Ovary (tissue), 7 donors: ENCODE measurements at regions not wholly inside any gene's neighbourhood (a gene's known extent, or its start where the extent isn't known, plus 50 kb on each side); places are given as distances from the start of the nearest gene placed in this dataset.

ENCODE experiments used
- DNase-seq, 5 donors: peaks; one replicate each; pipeline ENCODE4 v3.0.0-alpha.2; 2019 to 2020
- H3K27ac ChIP-seq, 2 donors: fragments of 200-600 bp; one replicate each; pipeline versions ENCODE4 v1.5.1 to v1.8.0; 2019 to 2022
- H3K27me3 ChIP-seq: fragments of 200-600 bp; one replicate; pipeline ENCODE4 v1.8.0; 2022
- H3K36me3 ChIP-seq: fragments of 200-600 bp; sonication (generic); one replicate; pipeline ENCODE4 v1.5.1; 2019
- H3K4me1 ChIP-seq: one replicate; pipeline ENCODE4 v1.8.1; 2013; ENCODE audit warnings: mild to moderate bottlenecking, moderate library complexity; ENCODE audit not compliant: insufficient read depth
- H3K4me3 ChIP-seq: fragments of 200-600 bp; sonication (generic); one replicate; pipeline ENCODE4 v1.5.1; 2017
- H3K9me3 ChIP-seq, 2 donors: fragments of 200-600 bp in 1 of 2; sonication (generic) in 1 of 2; one replicate each; pipeline versions ENCODE4 v1.5.1 to v1.8.1; 2013 to 2019; ENCODE audit warnings: mild to moderate bottlenecking in 1 of 2, moderate library complexity in 1 of 2
- CTCF ChIP-seq, 3 donors: fragments of 450-650 bp in 2 of 3; fragments of 200-600 bp in 1 of 3; IDR thresholded peaks; one replicate each; pipeline versions ENCODE4 v1.5.1 to v1.8.0; 2016 to 2022; ENCODE audit warnings: antibody characterized with exemption in 3 of 3, mild to moderate bottlenecking in 1 of 3
- EP300 ChIP-seq: sonication (generic); formaldehyde crosslinking; IDR thresholded peaks from one replicate; pipeline ENCODE4 v1.6.1; 2017; ENCODE audit warnings: antibody characterized with exemption
- POLR2A ChIP-seq: fragments of 450-650 bp; IDR thresholded peaks from one replicate; pipeline ENCODE4 v1.6.1; 2017; ENCODE audit warnings: antibody characterized with exemption, mild to moderate bottlenecking, moderate library complexity
- WGBS, 3 donors: extraction: QIAGEN DNeasy Blood & Tissue Kit in 1 of 3; methylation state at CpG; one replicate each; pipeline versions ENCODE4 v1.1.5 to v1.1.7; 2013 to 2017; 5-methylcytosine and 5-hydroxymethylcytosine counted together
- intact Hi-C, 4 donors: fragments of 100-400 bp; cut with DNase I; formaldehyde crosslinking; loops; one replicate each; pipeline versions ENCODE4 v1.11.0 to v1.15.1; 2022 to 2023
- donor health status: DM: no; HTN: no; CAD: no; lungs with moderate emphysema.
- donor health status: DM: no; HTN: no; CAD: no.
- donor health status: Bipolar disorder and iron deficiency.
- donor health status: DM: no; HTN: no; CAD: no.
- donor health status: DM: yes; HTN: yes; CAD: no.

DNA sequence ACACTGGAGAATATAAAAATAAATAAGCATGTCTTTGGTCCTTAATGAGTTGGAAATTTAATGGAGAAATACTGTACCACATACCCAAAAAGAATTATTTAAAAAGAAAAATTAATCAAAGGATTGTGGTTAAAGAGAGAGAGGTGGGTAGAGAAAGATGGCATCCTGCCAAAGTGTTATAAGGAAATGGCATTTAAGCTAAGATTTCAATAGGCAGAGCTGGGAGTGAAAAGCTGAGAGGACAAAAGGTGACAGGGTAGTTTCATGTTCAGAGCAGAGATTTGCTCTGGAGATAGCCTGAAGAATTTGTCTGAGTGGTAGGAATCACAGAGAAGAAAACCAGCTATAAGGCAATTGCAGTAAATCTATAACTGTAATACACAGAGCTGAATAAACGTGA lies 181.0 kb downstream of the SI start:
- Histone ChIP-seq H3K27ac (no peak overlapping the region), H3K9me3 (no peaks in the 10 kb centered on the region), H3K27me3 (no peaks in the 10 kb centered on the region), H3K4me1 (no peaks in the 10 kb centered on the region), H3K36me3 (no peaks in the 10 kb centered on the region), H3K4me3 (no peak overlapping the region)
- no peak for TF ChIP-seq POLR2A
- WGBS, 3 donors, result 40 to 54% (median 42%) methylated on average over 1 of the region's 1 CpG
- DNase-seq, result no peak
- intact Hi-C loops, result no loop called here

- Histone ChIP-seq H3K4me3 (no peak overlapping the region), H3K36me3 (no peaks in the 10 kb centered on the region), H3K9me3 (no peaks in the 10 kb centered on the region), H3K27ac (no peak overlapping the region), H3K4me1 (no peaks in the 10 kb centered on the region), H3K27me3 (no peaks in the 10 kb centered on the region)
- DNase-seq, result no peak
- intact Hi-C loops, result no loop called here
- TF ChIP-seq CTCF (IDR thresholded peaks at IDR 0.05) (no peak), POLR2A (no peak), EP300 (no peak)
Observed at GRCh38 chr3:164890061-164890460, 188.2 kb downstream of the SI start.

DNA sequence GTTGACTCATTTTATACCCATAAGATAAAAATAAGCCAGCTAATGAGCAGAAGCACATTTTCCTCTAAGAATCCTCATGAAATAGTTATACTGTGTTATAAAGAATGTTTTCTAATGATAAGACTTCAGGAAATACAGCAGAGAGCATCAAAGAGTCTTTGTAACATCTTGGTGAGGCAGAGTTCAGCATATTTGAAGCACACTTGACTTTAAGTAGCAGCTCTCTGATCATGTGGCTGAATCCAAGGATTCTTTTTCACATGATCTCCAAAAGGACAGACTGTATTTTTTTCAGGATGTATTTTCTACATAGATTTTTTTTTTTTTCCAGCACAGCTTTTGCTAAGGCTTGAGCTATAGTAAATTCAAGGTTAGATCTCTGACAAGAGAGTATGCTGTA lies 195.1 kb downstream of the SI start:
- Histone ChIP-seq H3K27ac (no peak overlapping the region), H3K4me3 (no peak overlapping the region), H3K4me1 (no peaks in the 10 kb centered on the region), H3K27me3 (no peaks in the 10 kb centered on the region), H3K9me3 (no peaks in the 10 kb centered on the region), H3K36me3 (no peaks in the 10 kb centered on the region)
- TF ChIP-seq EP300, result no peak
- TF ChIP-seq POLR2A, result no peak
- no peak for TF ChIP-seq CTCF (IDR thresholded peaks at IDR 0.05)
- intact Hi-C loops, result no loop called here
- DNase-seq, result no peak

DNA sequence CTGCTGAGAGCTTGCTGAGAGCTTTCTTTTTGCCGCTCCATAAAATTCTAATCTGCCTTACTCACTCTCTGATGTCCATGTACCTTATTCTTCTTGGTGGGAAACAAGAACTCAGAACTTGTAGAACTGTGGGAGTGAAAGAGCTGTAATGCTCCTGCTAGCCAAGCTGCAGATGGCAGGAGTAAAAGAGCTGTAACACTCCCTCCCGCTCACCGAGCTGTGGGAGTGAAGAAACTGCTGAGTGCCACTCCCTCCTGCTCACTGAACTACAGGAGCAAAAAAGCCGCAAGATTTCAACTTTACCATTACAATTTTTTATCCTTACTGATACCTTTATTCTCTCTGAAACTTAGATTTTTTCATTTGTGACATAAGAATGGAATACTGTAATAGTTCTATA lies 199.1 kb downstream of the SI start:
- intact Hi-C loops, result no loop called here
- Histone ChIP-seq H3K27ac (no peak overlapping the region), H3K36me3 (no peaks in the 10 kb centered on the region), H3K4me3 (no peak overlapping the region), H3K9me3 (no peaks in the 10 kb centered on the region), H3K4me1 (no peaks in the 10 kb centered on the region), H3K27me3 (no peaks in the 10 kb centered on the region)
- TF ChIP-seq CTCF (IDR thresholded peaks at IDR 0.05), result no peak
- TF ChIP-seq POLR2A, result no peak
- no peak for TF ChIP-seq EP300
- 28 to 38% (median 32%) methylated on average over 4 of the region's 4 CpGs for WGBS, 3 donors
- no peak for DNase-seq

DNA sequence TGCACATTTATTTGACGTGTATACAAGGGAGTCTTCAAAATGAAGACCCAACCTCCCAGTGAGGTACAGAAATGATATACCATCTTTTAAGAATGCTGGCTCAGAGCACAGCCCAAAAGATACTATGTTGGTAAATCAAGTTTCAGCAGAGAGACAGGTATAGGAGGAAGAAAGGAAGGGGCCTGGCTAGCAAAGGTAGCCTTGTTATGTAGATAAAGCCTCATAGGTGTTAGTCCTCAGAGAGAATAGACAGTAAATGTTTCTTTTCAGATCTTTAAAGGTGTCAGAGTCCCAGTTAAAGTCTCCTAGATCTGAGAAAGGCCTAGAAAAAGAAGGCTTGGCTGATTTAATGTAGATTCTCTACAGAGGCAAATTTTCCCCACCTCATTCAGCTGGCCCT lies 213.8 kb downstream of the SI start:
- H3K36me3 ChIP-seq, result no peaks in the 10 kb centered on the region
- no peak for DNase-seq
- no peaks in the 10 kb centered on the region for H3K4me1 ChIP-seq
- H3K27me3 ChIP-seq, result no peaks in the 10 kb centered on the region
- no peak overlapping the region for H3K27ac ChIP-seq
- intact Hi-C loops, result no loop called here
- WGBS, 3 donors, result 0 to 93% (median 2%) methylated on average over 1 of the region's 1 CpG
- no peaks in the 10 kb centered on the region for H3K9me3 ChIP-seq
- TF ChIP-seq POLR2A (no peak), EP300 (no peak), CTCF (IDR thresholded peaks at IDR 0.05) (no peak)
- H3K4me3 ChIP-seq, result no peak overlapping the region
